Hypothalamus (tissue), 51 donors: ENCODE measurements at regions not wholly inside any gene's neighbourhood (a gene's known extent, or its start where the extent isn't known, plus 50 kb on each side); places are given as distances from the start of the nearest gene placed in this dataset.

Experiments
- DNase-seq, 51 donors: peaks; one replicate each; lab custom pipeline; 2025; lab: John Stamatoyannopoulos, UW

DNA sequence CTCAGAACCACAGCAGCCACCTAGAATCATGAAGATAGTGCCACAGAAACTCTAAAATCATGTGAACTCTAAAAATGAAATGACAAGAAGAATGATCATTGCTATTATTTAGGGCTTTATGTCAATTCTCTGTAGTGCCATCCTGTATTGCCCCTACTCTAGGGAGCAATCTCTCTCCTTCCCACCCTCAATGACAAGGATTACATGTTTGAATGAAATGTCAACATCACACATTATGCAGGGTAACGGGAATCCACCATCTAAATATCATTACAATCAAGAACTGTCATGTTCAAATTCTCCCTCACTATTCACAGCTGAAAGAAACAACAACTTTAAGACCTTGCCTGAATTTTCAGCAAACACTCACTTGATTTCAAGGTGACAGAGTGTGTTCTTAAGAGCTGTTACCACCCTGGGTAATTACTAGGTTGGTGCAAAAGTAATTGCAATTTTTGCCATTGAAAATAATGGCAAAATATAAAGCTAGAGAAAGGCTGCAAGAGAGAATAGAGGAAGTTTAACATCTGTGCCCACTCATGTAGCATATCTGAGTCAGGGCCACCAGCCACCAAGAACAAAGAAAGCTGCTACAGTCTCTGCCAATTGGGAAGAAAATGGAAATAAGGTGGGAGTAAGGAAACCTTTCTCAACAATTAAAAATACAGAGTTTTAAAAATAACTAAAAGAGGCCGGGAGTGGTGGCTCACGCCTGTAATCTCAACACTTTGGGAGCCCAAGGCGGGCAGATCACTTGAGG lies 112.8 kb upstream of the PSMD7 start:
- peak in 1 of 51 donors; percentile 25 for DNase-seq

- DNase-seq, result no peak
These were observed 126.8 kb upstream of the PSMD7 start for GRCh38 chr16:74169687-74170376.

DNA sequence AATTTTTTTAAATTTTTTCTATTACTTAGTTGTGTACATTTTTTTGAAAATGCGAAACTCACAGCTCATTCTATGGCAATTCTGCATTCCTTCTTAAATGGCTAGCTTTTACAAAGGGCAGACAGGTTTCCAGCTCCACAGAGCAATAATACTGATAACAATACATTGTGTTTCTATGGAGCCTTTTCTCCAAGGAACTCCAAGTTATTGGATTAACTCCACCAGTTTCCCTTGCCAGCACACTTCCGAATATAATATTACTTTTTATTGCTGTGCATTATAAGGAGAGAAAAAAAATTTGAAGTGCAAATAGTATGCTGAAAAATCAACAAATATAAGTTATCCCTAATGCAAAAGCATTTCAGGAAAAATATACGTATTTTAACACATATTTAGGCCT lies 127.5 kb upstream of the PSMD7 start:
- no peak for DNase-seq

- no peak for DNase-seq
These were observed 128.2 kb upstream of the PSMD7 start for GRCh38 chr16:74168445-74168844.

DNA sequence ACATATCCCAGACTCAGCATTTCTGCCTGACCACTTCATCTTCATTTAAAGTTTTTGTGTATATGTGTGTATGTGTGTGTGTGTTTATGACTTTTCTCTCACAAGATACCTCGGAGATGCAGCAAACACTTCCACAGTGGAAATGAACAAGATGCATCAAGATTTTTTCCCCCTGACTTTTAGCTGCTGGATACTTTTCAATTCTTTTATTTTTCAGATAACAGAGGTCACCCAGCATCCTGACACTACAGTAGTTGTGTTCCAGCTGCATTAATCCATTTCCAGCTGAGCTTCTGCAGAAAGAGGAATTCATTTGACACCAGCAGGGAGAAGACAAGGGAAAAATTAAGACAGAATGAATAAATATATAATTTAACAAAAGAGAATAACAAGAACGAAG lies 130.2 kb upstream of the PSMD7 start:
- DNase-seq, result no peak

DNA sequence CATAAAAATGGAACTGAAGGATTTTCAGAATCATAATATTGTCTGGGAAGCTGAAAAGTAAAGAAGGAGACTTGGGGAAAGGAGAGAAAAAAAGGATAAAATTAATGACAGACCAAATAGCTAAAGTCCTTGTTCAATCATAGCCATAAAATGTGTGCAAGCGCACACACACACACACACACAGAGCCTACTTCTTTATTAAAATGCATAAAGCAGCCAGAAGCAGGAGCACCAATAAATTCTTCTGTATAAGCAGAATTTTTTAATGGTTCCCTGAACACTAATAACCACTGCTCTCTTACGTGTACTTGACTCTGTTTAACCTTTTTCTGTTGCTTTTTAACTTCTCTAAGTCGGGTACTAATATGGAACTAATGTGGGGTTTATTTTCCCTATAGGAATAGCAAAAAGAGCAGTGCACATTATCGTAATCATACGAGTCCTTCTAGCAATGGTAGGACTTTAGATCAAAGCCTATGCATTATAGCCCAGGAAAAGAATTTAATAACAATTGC lies 131.0 kb upstream of the PSMD7 start:
- no peak for DNase-seq

DNA sequence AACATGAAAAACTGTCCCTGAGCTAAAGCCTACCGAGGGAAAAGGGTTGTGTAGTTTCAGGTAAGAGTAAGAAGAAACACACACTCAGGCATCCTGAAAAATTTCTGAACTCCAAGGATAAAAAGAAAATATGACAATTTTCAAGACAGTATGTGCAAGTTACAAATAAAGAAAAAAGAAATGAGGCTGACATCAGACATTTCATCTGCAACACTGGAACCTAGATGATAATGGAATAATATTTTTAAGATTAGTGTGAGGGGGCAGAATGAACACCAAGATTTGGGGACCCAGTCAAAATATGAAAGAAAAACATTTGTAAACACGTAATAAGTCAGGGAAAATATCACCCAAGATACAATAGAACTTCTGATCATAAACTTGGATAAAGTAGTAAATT lies 135.9 kb upstream of the PSMD7 start:
- no peak for DNase-seq

GRCh38 chr16:74153773-74154172 lies 142.8 kb upstream of the PSMD7 start:
- DNase-seq, result no peak

DNA sequence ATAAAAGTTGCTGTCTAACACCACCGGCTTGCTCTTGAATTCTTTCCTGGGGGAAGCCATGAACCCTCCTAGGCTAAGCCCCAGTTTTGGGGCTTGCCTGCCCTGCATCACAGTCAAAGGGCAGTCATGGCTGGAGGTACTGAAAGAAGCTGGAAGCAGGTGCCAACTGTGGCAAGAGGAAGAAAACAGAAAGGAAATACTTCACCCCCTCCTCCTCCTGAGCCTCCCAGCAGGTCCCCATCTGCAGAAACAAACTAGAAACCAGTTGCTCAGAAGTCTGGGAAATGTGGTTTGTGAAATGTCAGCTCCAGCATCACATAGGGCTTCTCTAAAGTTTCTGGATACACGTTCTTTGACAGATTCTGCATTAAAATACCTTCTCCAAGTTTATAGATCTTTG lies 150.0 kb upstream of the PSMD7 start:
- DNase-seq, result no peak

GRCh38 chr16:74143171-74143570 lies 153.4 kb upstream of the PSMD7 start:
- no peak for DNase-seq

DNA sequence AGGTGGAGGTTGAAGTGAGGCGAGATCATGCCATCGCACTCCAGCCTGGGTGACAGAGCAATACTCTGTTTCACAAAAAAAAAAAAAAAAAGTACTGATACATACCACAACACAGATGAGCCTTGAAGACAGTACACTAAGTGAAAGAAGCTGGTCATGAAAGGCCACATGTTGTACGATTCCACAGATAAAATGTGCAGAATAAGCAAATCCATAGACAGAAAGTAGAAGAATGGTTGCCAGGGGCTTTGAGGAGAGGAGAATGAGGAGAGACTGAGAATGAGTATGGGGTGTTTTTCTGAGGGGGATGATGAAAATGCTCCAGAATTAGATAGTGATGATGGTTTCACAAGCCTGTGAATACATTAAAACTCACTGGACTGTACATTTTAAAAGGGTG lies 155.6 kb upstream of the PSMD7 start:
- DNase-seq, result no peak

- no peak for DNase-seq
These were observed 156.1 kb upstream of the PSMD7 start for GRCh38 chr16:74140557-74140956.

DNA sequence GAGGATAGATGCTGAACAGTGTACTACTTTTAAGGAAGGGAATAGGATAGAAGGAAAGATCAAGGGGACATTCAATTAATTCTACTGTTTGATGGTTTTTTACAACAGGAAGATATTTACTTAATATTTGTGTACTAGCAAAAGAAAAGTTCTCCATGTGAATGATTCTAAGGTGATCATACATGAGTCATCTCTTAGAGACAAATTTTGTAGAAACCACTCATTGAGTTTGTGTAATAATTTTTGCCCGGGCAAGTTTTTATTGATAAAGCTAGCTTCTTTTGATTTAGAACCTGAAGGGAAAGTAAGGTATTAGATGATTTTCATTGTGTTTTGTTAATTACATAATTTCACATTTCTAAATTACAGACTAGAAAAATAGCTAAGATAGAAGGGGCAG lies 172.8 kb upstream of the PSMD7 start:
- no peak for DNase-seq

GRCh38 chr16:74123195-74123594 lies 173.4 kb upstream of the PSMD7 start:
- DNase-seq, result no peak

- DNase-seq, result no peak
These were observed 178.8 kb upstream of the PSMD7 start for GRCh38 chr16:74117798-74118197.

DNA sequence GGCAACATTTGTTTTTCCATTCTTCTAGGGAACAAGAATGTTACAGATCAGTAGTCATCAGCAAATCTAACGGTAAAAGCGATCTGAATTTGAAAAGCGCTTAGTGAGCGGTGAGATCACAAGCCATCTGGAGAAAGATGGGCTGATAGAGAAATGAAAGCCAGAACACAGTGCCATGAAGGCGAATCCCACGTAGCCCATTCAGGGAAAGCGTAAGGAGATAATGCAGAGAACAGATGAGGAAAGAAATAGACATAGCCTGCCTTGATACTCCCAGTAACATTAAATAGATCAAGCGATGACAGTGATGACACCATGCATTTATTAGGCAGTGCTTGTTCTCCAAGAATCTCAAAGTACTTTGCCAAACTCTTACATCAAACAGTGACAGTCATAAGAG lies 183.1 kb upstream of the PSMD7 start:
- DNase-seq, result no peak

DNA sequence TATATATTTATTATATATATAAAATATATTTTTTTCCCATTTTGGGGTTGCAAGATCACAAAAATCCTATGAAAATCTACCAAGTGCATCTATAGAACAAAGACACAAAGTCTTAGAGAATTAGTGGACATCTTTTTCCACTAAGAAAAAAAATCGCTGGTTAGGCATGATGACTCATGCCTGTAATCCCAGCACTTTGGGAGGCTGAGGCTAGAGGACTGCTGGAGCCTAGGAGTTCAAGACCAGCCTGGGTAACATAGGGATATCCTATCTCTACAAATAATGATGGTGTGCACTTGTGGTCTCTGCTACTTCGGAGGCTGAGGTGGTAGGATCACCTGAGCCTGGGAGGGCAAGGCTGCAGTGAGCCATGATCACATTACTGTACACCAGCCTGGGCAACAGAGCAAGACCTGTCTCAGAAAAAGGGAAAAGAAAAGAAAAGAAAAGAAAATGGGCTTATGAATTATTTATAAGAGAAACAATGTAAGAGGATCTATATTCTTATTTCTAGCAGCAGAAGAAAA lies 185.1 kb upstream of the PSMD7 start:
- no peak for DNase-seq

DNA sequence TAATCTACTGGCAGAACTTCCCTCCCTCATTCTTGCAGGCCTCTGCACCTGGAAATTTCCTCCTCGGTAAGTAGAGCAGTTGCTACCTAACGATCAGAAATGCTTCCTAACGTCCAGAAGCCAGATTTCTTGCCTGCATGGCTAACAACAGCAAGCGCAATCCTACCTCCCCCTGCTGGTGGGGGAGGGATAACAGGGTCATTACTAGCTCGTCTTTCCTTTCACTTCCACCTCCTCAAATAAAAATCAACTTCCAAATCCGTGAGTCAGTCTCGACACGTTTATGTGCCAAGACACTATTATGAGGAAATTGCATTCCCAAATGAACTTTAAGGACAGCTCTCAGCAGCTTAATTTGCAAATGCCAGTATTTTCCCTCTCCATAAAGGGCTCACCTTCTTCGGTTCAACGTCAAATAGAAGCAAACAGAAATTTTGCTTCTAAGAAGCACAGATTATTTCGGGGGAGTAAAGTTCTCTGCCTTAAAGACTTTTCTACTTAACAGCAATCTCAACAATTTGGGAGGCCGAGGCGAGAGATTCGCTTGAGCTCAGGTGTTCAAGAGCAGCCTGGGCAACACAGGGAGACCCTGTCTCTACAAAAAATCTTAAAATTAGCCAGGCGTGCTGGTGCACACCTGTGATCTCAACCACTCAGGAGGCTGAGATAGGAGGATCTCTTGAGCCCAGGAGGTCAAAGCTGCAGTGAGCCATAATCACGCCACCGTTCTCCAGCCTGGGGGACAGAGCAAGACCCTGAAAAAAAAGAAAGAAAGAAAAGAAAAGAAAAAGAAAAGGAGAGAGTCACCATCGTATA lies 188.6 kb upstream of the PSMD7 start:
- DNase-seq, result peak in 3 of 51 donors; percentile 0 to 6 (median 1)

- DNase-seq, result no peak
These were observed 192.6 kb upstream of the PSMD7 start for GRCh38 chr16:74104022-74104421.

DNA sequence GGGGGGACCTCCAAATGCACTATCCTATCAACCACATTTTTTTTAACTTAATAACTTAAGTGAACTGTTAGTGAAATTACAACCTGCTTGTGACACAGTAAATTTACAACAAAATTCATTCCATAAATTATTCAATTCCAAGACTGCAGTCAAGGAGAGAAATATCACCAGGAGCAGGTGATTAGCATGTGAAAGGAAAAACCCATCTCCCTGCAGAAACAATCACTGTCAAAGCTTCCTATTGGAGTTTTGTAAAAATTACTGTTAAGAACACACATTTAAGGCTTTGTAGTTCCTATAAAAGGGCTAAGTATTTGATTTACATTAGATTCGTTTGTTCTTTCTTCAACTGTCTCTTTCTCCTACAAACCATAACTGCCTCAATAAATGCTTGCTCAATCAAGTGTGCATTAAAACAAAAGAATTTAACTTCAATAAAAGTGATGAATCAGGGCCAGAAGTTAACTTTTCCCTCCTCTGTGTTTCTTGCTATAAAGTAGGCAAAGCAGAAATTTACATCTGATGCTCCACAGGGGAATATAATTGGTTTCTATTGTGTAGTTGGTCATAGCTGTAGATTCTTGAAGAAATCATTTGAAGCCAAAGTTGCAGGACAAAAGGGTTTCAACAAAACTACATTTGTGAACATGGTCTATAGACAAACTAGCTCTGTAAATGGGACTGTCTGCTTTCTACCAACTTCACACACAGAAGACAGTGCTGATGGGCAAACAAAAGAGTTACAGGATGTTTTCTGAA lies 195.1 kb upstream of the PSMD7 start:
- DNase-seq, result no peak
